Keratinocyte (primary cell): ENCODE measurements at regions not wholly inside any gene's neighbourhood (a gene's known extent, or its start where the extent isn't known, plus 50 kb on each side); places are given as distances from the start of the nearest gene placed in this dataset.

Source experiments
- EZH2 ChIP-seq: IDR thresholded peaks from one replicate; pipeline ENCODE4 v1.6.1; 2012; ENCODE audit warnings: inconsistent platforms, mild to moderate bottlenecking, low read length, moderate library complexity
- TF ChIP-seq, protein P1 (sequence below), 3 experiments: IDR thresholded peaks in 1 of 3; conservative IDR thresholded peaks in 1 of 3; optimal IDR thresholded peaks in 1 of 3; 2 replicates in 2 of 3; 3 replicates in 1 of 3; pipeline versions ENCODE3 to v1.5.1; 2011; ENCODE audit warnings: low read length in 3 of 3, mild to moderate bottlenecking in 3 of 3, moderate library complexity in 2 of 3, control low read depth in 1 of 3, inconsistent platforms in 1 of 3; ENCODE audit not compliant: insufficient read depth in 2 of 3; ENCODE audit errors: extremely low read depth in 1 of 3

DNA sequence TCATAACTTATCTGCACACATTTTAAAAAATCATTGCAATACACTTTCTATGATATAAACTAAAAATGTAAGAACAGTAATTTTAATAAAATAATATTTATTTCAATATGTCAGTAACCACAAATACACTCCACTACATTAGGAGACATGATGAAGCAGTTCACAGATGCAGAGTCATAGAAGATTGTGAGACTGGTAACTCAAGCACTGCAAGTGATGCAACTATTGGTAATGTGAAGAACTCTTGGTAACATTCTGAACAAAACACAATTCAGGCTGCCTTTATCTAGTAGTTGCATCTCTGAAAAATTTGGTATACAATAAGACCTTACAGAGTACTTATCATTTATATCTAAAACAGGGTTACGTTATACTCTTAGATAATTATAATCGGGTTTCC is 52.6 kb upstream of the LRAT start:
- TF ChIP-seq, protein P1, sequence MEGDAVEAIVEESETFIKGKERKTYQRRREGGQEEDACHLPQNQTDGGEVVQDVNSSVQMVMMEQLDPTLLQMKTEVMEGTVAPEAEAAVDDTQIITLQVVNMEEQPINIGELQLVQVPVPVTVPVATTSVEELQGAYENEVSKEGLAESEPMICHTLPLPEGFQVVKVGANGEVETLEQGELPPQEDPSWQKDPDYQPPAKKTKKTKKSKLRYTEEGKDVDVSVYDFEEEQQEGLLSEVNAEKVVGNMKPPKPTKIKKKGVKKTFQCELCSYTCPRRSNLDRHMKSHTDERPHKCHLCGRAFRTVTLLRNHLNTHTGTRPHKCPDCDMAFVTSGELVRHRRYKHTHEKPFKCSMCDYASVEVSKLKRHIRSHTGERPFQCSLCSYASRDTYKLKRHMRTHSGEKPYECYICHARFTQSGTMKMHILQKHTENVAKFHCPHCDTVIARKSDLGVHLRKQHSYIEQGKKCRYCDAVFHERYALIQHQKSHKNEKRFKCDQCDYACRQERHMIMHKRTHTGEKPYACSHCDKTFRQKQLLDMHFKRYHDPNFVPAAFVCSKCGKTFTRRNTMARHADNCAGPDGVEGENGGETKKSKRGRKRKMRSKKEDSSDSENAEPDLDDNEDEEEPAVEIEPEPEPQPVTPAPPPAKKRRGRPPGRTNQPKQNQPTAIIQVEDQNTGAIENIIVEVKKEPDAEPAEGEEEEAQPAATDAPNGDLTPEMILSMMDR (optimal IDR thresholded peaks at IDR 0.05 in 1 of 3, IDR thresholded peaks at IDR 0.05 in 1 of 3, conservative IDR thresholded peaks at IDR 0.05 in 1 of 3; ENCODE audit: extremely low read depth in 1 of 3, insufficient read depth in 2 of 3, low read length in 3 of 3): no peak
- TF ChIP-seq EZH2: no peak
